ENCODE measurements at regions not wholly inside any gene's neighbourhood (a gene's known extent, or its start where the extent isn't known, plus 50 kb on each side); places are given as distances from the start of the nearest gene placed in this dataset.

GRCh38 chr1:229879746-229880145 is 187.3 kb upstream of the GALNT2 start:
- no peak for DNase-seq (ENCODE audit: low read depth)
- H3K4me3 ChIP-seq (ENCODE audit: low read depth, low read length) = no peak overlapping the region
- TF ChIP-seq, protein P1, sequence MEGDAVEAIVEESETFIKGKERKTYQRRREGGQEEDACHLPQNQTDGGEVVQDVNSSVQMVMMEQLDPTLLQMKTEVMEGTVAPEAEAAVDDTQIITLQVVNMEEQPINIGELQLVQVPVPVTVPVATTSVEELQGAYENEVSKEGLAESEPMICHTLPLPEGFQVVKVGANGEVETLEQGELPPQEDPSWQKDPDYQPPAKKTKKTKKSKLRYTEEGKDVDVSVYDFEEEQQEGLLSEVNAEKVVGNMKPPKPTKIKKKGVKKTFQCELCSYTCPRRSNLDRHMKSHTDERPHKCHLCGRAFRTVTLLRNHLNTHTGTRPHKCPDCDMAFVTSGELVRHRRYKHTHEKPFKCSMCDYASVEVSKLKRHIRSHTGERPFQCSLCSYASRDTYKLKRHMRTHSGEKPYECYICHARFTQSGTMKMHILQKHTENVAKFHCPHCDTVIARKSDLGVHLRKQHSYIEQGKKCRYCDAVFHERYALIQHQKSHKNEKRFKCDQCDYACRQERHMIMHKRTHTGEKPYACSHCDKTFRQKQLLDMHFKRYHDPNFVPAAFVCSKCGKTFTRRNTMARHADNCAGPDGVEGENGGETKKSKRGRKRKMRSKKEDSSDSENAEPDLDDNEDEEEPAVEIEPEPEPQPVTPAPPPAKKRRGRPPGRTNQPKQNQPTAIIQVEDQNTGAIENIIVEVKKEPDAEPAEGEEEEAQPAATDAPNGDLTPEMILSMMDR (IDR thresholded peaks at IDR 0.05; ENCODE audit: low read depth, low read length, missing control alignments) = no peak

DNA sequence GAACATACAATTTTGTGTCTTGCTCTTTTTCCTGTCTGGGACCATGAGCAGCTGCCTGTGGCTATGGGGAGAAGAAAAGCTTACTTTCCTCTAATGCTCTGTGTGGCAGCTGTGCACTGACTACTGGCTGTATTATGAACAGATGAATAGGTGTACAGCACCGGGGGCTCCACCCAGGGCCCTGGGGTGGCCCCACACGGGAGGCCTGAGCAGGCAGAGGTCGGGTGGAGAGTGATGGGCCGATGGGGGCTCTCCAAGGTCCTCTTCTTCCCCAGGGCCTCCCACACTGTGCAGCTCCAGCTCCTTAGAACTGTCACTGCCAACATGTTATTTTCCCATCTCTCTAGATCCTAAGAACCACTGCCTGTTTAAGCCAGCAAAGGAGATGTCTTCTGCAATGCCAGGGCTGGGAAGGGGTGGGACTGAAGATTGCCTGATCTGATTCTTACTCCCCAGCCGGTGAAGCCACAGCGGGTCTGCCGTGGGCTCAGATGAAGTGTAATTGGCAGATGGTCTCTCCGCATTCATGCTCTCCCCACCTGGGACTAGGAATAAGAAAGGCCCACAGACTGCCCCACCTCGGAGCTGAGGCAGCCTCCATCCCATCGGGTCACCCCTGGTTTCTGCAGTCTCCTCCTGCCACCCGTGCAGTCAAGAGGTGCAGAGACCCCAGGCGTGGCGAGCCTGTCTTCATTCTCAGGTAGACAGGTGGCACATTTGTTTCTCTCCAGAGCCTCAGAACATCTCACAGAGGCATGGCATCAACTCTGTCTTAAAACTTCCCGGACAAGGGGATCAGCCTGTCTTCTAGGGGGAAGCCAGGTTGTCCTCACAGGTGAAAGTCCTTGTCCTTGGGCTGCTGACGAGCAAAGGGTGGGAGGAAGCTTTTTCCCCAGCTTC is 186.5 kb upstream of the GALNT2 start:
- no peak for DNase-seq (ENCODE audit: low read depth)
- no peak overlapping the region for H3K4me3 ChIP-seq (ENCODE audit: low read depth, low read length)
- TF ChIP-seq, protein P1 (IDR thresholded peaks at IDR 0.05; ENCODE audit: low read depth, low read length, missing control alignments) = no peak

GRCh38 chr1:229882621-229883020 is 184.4 kb upstream of the GALNT2 start:
- TF ChIP-seq, protein P1 (IDR thresholded peaks at IDR 0.05; ENCODE audit: low read depth, low read length, missing control alignments) = no peak
- no peak overlapping the region for H3K4me3 ChIP-seq (ENCODE audit: low read depth, low read length)
- no peak for DNase-seq (ENCODE audit: low read depth)

- no peak for DNase-seq (ENCODE audit: low read depth)
- H3K4me3 ChIP-seq (ENCODE audit: low read depth, low read length) = no peak overlapping the region
- TF ChIP-seq, protein P1 (IDR thresholded peaks at IDR 0.05; ENCODE audit: low read depth, low read length, missing control alignments) = no peak
Measured at GRCh38 chr1:229883504-229884200, 183.4 kb upstream of the GALNT2 start.

DNA sequence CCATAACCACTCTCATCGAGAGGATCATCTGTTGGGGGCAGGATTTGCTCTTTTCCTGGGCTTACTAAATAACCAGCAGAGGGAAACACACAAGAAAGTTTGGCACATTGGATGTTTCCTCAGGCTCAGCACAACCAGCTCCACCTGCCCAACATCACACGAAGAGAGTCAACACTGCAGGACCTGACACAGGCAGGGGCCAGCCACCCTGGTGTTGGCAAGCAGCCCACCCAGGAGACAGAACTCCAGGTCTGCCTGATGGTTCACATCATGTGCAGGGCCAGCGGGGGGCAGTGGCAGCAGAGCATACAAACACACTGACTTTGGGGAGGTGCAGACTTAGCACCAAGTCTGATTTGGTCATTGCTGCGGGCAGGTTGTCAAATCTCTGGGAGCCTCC is 182.3 kb upstream of the GALNT2 start:
- H3K4me3 ChIP-seq (ENCODE audit: low read depth, low read length) = no peak overlapping the region
- TF ChIP-seq, protein P1 (IDR thresholded peaks at IDR 0.05; ENCODE audit: low read depth, low read length, missing control alignments) = peak; percentile 12
- no peak for DNase-seq (ENCODE audit: low read depth)

DNA sequence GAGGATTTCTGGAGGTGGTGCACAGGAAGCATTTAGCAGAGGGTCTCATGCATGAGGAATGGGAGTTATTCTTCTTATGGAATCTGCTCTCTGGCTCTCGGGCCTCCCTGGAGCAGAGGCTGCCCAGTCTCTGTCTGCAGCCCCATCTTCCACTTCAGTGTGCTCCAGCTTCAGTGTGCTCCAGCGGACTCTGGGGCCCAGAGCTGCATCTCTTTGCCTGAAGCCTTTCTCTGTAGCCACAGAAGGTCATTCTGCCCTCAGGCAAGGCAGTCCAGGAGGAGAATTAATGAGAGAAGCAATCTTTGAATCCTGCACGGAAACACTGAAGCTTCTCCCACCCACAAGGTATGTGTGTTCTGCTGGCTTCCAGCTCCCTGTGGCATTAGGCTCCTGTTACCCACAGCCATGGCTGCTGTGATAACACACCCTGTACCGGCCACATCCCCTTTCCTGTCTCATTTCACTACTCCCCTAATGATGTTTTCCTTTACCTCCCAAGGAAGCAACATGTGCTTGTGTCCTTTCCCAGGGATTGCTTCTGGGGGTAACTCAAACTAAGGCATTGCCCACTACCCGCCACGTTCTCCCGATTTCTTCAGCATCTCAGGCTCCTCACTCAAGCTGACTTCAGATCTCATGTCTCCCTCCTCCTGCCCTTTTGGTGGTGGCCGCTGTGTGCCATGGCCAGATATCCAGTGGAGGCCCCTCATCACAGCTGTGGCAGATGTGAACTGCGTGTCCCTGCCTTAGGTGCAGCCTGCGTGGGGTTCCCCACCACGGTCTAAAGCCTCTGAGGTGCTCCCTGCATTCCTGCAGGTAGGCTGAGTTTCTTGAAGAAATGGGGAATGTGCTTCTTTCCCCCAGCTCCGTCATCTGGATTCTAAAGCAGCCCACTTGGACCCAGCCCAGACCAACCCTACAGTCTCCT is 181.2 kb upstream of the GALNT2 start:
- TF ChIP-seq, protein P1 (IDR thresholded peaks at IDR 0.05; ENCODE audit: low read depth, low read length, missing control alignments) = no peak
- H3K4me3 ChIP-seq (ENCODE audit: low read depth, low read length) = no peak overlapping the region
- DNase-seq (ENCODE audit: low read depth) = no peak

Data from GM12864 (cell line).